Body of pancreas (tissue), 4 donors: ENCODE measurements at regions not wholly inside any gene's neighbourhood (a gene's known extent, or its start where the extent isn't known, plus 50 kb on each side); places are given as distances from the start of the nearest gene placed in this dataset.

Experiments used
- POLR2A ChIP-seq, 3 donors: fragments of 450-650 bp; IDR thresholded peaks; one replicate each; pipeline ENCODE4 v1.6.1; 2016; ENCODE audit warnings: antibody characterized with exemption in 3 of 3, mild to moderate bottlenecking in 2 of 3
- TF ChIP-seq, protein P1 (sequence below), 7 experiments: fragments of 450-650 bp in 4 of 7; fragments of 200-600 bp in 3 of 7; sonication (generic) in 3 of 7; IDR thresholded peaks; one replicate each; pipeline ENCODE4 v1.5.1; 2016 to 2019; ENCODE audit warnings: antibody characterized with exemption in 7 of 7

GRCh38 chr16:27699540-27699939 lies 149.6 kb downstream of the KATNIP start:
- TF ChIP-seq, protein P1, sequence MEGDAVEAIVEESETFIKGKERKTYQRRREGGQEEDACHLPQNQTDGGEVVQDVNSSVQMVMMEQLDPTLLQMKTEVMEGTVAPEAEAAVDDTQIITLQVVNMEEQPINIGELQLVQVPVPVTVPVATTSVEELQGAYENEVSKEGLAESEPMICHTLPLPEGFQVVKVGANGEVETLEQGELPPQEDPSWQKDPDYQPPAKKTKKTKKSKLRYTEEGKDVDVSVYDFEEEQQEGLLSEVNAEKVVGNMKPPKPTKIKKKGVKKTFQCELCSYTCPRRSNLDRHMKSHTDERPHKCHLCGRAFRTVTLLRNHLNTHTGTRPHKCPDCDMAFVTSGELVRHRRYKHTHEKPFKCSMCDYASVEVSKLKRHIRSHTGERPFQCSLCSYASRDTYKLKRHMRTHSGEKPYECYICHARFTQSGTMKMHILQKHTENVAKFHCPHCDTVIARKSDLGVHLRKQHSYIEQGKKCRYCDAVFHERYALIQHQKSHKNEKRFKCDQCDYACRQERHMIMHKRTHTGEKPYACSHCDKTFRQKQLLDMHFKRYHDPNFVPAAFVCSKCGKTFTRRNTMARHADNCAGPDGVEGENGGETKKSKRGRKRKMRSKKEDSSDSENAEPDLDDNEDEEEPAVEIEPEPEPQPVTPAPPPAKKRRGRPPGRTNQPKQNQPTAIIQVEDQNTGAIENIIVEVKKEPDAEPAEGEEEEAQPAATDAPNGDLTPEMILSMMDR (IDR thresholded peaks at IDR 0.05): no peak
- no peak for TF ChIP-seq POLR2A (IDR thresholded peaks at IDR 0.05)
